ENCODE measurements at regions not wholly inside any gene's neighbourhood (a gene's known extent, or its start where the extent isn't known, plus 50 kb on each side); places are given as distances from the start of the nearest gene placed in this dataset.

GRCh38 chr6:149198265-149198664 is 119.2 kb upstream of the TAB2 start:
- no peak for TF ChIP-seq CTCF (IDR thresholded peaks at IDR 0.05; ENCODE audit: low read depth, low read length, missing control alignments)
- DNase-seq (ENCODE audit: extremely low read depth, low read depth) = no peak
- H3K4me3 ChIP-seq (replicated peaks; ENCODE audit: low read depth, low read length) = no peak overlapping the region

- TF ChIP-seq CTCF (IDR thresholded peaks at IDR 0.05; ENCODE audit: low read depth, low read length, missing control alignments) = no peak
- no peak overlapping the region for H3K4me3 ChIP-seq (replicated peaks; ENCODE audit: low read depth, low read length)
- no peak for DNase-seq (ENCODE audit: extremely low read depth, low read depth)
Measured at GRCh38 chr6:149200282-149200945, 117.1 kb upstream of the TAB2 start.

GRCh38 chr6:149201068-149201655 is 116.3 kb upstream of the TAB2 start:
- no peak overlapping the region for H3K4me3 ChIP-seq (replicated peaks; ENCODE audit: low read depth, low read length)
- no peak for DNase-seq (ENCODE audit: extremely low read depth, low read depth)
- TF ChIP-seq CTCF (IDR thresholded peaks at IDR 0.05; ENCODE audit: low read depth, low read length, missing control alignments) = no peak

- no peak for TF ChIP-seq CTCF (IDR thresholded peaks at IDR 0.05; ENCODE audit: low read depth, low read length, missing control alignments)
- H3K4me3 ChIP-seq (replicated peaks; ENCODE audit: low read depth, low read length) = no peak overlapping the region
- no peak for DNase-seq (ENCODE audit: extremely low read depth, low read depth)
Measured at GRCh38 chr6:149202100-149202499, 115.4 kb upstream of the TAB2 start.

GRCh38 chr6:149202952-149203351 is 114.6 kb upstream of the TAB2 start:
- DNase-seq (ENCODE audit: extremely low read depth, low read depth) = no peak
- H3K4me3 ChIP-seq (replicated peaks; ENCODE audit: low read depth, low read length) = no peak overlapping the region

GRCh38 chr6:149203509-149203908 is 114.0 kb upstream of the TAB2 start:
- DNase-seq (ENCODE audit: extremely low read depth, low read depth) = no peak
- TF ChIP-seq CTCF (IDR thresholded peaks at IDR 0.05; ENCODE audit: low read depth, low read length, missing control alignments) = no peak
- no peak overlapping the region for H3K4me3 ChIP-seq (replicated peaks; ENCODE audit: low read depth, low read length)

More at GRCh38 chr6:149202952-149203351, 114.6 kb upstream of the TAB2 start:
- no peak for TF ChIP-seq CTCF (IDR thresholded peaks at IDR 0.05; ENCODE audit: low read depth, low read length, missing control alignments)
